ENCODE measurements at regions not wholly inside any gene's neighbourhood (a gene's known extent, or its start where the extent isn't known, plus 50 kb on each side); places are given as distances from the start of the nearest gene placed in this dataset.

- TF ChIP-seq CTCF (conservative IDR thresholded peaks at IDR 0.05 in 1 of 2, IDR thresholded peaks at IDR 0.05 in 1 of 2; ENCODE audit: low read depth in 1 of 2, low read length in 2 of 2) (no peak), EZH2 (IDR thresholded peaks at IDR 0.05; ENCODE audit: low read length, missing control alignments) (no peak)
Measured at GRCh38 chr6:90765895-90766294, 179.0 kb upstream of the MAP3K7 start.

Data from fibroblast of lung (primary cell).